PC-9 (cell line): ENCODE measurements at regions not wholly inside any gene's neighbourhood (a gene's known extent, or its start where the extent isn't known, plus 50 kb on each side); places are given as distances from the start of the nearest gene placed in this dataset.

ENCODE experiments used
- BruUV-seq: library from RNA; stranded (reverse); fragments of 400-500 nt; replicated peaks from 2 replicates; lab custom pipeline; 2021; lab: Mats Ljungman, UMichigan
- CTCF ChIA-PET: fragments of 300-600 bp; sonication (Branson Sonifier 250); formaldehyde crosslinking; loops from one replicate; lab custom pipeline; 2022; ENCODE audit warnings: antibody characterized with exemption; lab: Charles Lee
- POLR2A ChIA-PET: fragments of 300-600 bp; sonication (Branson Sonifier 250); formaldehyde crosslinking; loops from one replicate; lab custom pipeline; 2022; ENCODE audit warnings: antibody characterized with exemption; ENCODE audit not compliant: unreplicated experiment; lab: Charles Lee
- DNase-seq, 2 experiments: peaks; one replicate each; pipeline versions ENCODE4 v3.0.0 to v3.0.0-alpha.2; 2015 to 2022; ENCODE audit warnings: mixed read lengths in 1 of 2
- H2AFZ ChIP-seq: fragments of 200-600 bp; sonication (generic); 2 replicates; pipeline ENCODE4 v1.8.1; 2017; ENCODE audit warnings: antibody characterized with exemption
- H3F3A ChIP-seq: fragments of 200-600 bp; sonication (generic); 2 replicates; pipeline ENCODE4 v1.8.1; 2017; ENCODE audit warnings: antibody characterized with exemption, mild to moderate bottlenecking, low read depth; ENCODE audit not compliant: insufficient read depth
- H3K27ac ChIP-seq: fragments of 200-600 bp; sonication (generic); 2 replicates; pipeline ENCODE4 v1.6.1; 2016; ENCODE audit warnings: mixed run types
- H3K27me3 ChIP-seq: fragments of 200-600 bp; sonication (generic); 2 replicates; pipeline ENCODE4 v1.6.1; 2016; ENCODE audit warnings: low read depth, mixed run types; ENCODE audit not compliant: insufficient read depth
- H3K36me3 ChIP-seq: fragments of 200-600 bp; sonication (generic); 2 replicates; pipeline ENCODE4 v1.6.1; 2016; ENCODE audit warnings: low read depth, mixed run types
- H3K4me1 ChIP-seq: fragments of 200-600 bp; sonication (generic); replicated peaks from 2 replicates; pipeline ENCODE4 v1.6.1; 2016; ENCODE audit warnings: mixed run types; ENCODE audit not compliant: insufficient read depth
- H3K4me2 ChIP-seq: fragments of 200-600 bp; sonication (generic); 2 replicates; pipeline ENCODE4 v1.6.1; 2017; ENCODE audit warnings: mixed run types
- H3K4me3 ChIP-seq: fragments of 200-600 bp; sonication (generic); 2 replicates; pipeline ENCODE4 v1.6.1; 2016; ENCODE audit warnings: mixed run types
- H3K79me2 ChIP-seq: fragments of 200-600 bp; sonication (generic); 2 replicates; pipeline ENCODE4 v1.6.1; 2017; ENCODE audit warnings: low read depth, mixed run types
- H3K9me2 ChIP-seq: fragments of 200-600 bp; sonication (generic); 2 replicates; pipeline ENCODE4 v1.8.1; 2017; ENCODE audit warnings: mild to moderate bottlenecking; ENCODE audit not compliant: insufficient read depth
- H3K9me3 ChIP-seq: fragments of 200-600 bp; sonication (generic); 2 replicates; pipeline ENCODE4 v1.8.1; 2016; ENCODE audit warnings: low read depth; ENCODE audit not compliant: insufficient read depth
- H4K20me1 ChIP-seq: fragments of 200-600 bp; sonication (generic); 2 replicates; pipeline ENCODE4 v1.8.1; 2017; ENCODE audit not compliant: insufficient read depth
- EZH2 ChIP-seq: fragments of 200-600 bp; sonication (generic); IDR thresholded peaks from 2 replicates; pipeline ENCODE4 v1.8.0; 2017; ENCODE audit warnings: antibody characterized with exemption, low read depth
- intact Hi-C: fragments of 100-400 bp; cut with micrococcal nuclease; formaldehyde crosslinking; loops from one replicate; pipeline ENCODE4 v1.10.0; 2022; ENCODE audit not compliant: unreplicated experiment
- TF ChIP-seq, protein P1 (sequence below): fragments of 200-600 bp; sonication (generic); conservative IDR thresholded peaks from 2 replicates; pipeline ENCODE4 v1.6.1; 2017; ENCODE audit warnings: mixed run types, antibody characterized with exemption, mild to moderate bottlenecking, moderate library complexity

DNA sequence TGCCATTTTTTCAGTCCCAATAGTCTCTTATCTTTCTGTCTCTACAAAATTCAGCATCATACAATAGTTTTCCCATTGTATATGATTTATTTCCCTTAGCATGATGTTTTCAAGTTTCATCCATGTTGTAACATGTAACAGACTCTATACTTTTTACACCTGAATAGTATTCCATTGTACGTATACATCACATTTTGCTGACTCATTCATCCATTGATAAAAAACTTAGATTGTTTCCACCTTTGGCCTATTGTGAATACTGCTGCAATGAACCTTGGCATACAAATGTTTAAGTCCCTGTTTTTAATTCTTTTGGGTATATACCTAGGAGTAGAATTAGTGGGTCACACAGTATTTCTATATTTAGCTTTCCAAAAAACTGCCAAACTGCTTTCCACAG, 349.3 kb upstream of the CDH2 start:
- TF ChIP-seq, protein P1, sequence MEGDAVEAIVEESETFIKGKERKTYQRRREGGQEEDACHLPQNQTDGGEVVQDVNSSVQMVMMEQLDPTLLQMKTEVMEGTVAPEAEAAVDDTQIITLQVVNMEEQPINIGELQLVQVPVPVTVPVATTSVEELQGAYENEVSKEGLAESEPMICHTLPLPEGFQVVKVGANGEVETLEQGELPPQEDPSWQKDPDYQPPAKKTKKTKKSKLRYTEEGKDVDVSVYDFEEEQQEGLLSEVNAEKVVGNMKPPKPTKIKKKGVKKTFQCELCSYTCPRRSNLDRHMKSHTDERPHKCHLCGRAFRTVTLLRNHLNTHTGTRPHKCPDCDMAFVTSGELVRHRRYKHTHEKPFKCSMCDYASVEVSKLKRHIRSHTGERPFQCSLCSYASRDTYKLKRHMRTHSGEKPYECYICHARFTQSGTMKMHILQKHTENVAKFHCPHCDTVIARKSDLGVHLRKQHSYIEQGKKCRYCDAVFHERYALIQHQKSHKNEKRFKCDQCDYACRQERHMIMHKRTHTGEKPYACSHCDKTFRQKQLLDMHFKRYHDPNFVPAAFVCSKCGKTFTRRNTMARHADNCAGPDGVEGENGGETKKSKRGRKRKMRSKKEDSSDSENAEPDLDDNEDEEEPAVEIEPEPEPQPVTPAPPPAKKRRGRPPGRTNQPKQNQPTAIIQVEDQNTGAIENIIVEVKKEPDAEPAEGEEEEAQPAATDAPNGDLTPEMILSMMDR: no peak
- TF ChIP-seq EZH2: no peak
- Histone ChIP-seq H4K20me1 (no peaks in the 10 kb centered on the region), H3K27me3 (no peaks in the 10 kb centered on the region), H3F3A (no peaks in the 10 kb centered on the region), H3K9me3 (no peaks in the 10 kb centered on the region), H3K9me2 (no peaks in the 10 kb centered on the region), H3K27ac (no peak overlapping the region), H3K36me3 (no peaks in the 10 kb centered on the region), H3K4me2 (no peak overlapping the region), H3K4me3 (no peak overlapping the region), H3K4me1 (no peaks in the 10 kb centered on the region), H2AFZ (no peak overlapping the region), H3K79me2 (no peaks in the 10 kb centered on the region)
- no peak for DNase-seq
- ChIA-PET CTCF (no interaction called here), POLR2A (no interaction called here)
- no TSS peak for BruUV-seq
- intact Hi-C loops: no loop called here

DNA sequence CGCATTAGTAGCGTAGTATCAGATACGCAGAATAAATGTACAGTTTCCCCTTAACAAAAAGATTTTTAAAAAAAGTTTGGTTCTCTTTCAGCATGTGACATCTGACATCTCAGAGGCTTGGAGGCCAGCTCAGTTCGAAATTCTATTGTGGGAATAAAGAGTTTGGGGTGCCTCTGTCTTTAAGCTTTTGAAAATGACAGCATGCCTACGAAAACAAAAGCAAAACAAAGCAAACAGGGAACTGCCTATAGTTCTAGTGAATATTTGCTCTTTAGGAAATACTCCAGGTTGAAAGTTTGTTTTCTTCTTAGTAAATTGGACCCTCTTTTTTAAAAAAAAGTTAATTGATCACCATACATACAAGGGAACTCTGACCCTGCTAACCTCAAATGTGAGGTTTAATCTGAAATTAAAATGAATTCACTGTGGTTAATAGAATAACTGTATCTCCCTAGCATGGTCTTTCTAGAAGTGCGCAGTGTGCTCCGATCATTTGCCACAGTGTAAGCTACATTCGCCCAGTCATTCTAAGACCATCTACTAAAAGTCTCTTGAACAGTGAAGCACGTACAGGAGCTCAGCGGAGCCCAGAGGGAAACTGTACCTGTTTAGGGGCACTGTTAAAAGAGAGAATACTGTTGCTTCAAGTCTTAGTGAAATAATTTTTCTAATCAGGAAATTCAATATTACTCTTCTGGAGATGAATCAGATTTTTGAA, 347.0 kb upstream of the CDH2 start:
- Histone ChIP-seq H3K9me2 (no peaks in the 10 kb centered on the region), H3K4me3 (no peak overlapping the region), H2AFZ (no peak overlapping the region), H3K4me2 (no peak overlapping the region), H3K79me2 (no peaks in the 10 kb centered on the region), H3F3A (no peaks in the 10 kb centered on the region), H3K9me3 (no peaks in the 10 kb centered on the region), H4K20me1 (no peaks in the 10 kb centered on the region), H3K36me3 (no peaks in the 10 kb centered on the region), H3K4me1 (no peaks in the 10 kb centered on the region), H3K27me3 (no peaks in the 10 kb centered on the region), H3K27ac (no peak overlapping the region)
- DNase-seq: no peak
- POLR2A ChIA-PET: no interaction called here
- TF ChIP-seq, protein P1: no peak
- no peak for TF ChIP-seq EZH2
- intact Hi-C loops: no loop called here
- CTCF ChIA-PET: no interaction called here
- BruUV-seq: no TSS peak

DNA sequence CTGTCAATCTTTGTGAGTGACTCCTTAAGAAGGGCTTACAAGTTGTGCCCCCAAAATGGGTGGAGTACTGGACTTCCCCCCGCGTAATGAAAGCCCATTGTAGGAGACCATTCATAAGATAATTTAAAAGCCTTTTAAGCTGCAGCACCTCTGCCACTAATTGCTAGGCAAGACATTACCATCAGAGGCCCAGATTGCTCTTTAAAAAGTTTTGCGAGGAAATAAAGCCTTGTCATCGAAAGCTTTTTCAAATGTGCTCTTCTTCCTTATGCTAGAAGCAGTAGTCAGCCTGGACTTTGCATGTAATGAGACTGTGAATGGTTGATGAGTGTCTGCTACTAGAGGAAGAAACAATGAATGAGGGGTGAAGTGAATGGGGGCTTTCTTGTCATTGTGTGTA, 345.3 kb upstream of the CDH2 start:
- Histone ChIP-seq H3K36me3 (no peaks in the 10 kb centered on the region), H3F3A (no peaks in the 10 kb centered on the region), H3K4me3 (no peak overlapping the region), H3K27ac (no peak overlapping the region), H3K79me2 (no peaks in the 10 kb centered on the region), H3K4me2 (no peak overlapping the region), H3K4me1 (no peaks in the 10 kb centered on the region), H3K27me3 (no peaks in the 10 kb centered on the region), H3K9me2 (no peaks in the 10 kb centered on the region), H3K9me3 (no peaks in the 10 kb centered on the region), H4K20me1 (no peaks in the 10 kb centered on the region), H2AFZ (no peak overlapping the region)
- TF ChIP-seq, protein P1: no peak
- TF ChIP-seq EZH2: no peak
- POLR2A ChIA-PET: no interaction called here
- no TSS peak for BruUV-seq
- CTCF ChIA-PET: no interaction called here
- no peak for DNase-seq
- intact Hi-C loops: no loop called here
